ENCODE measurements at regions not wholly inside any gene's neighbourhood (a gene's known extent, or its start where the extent isn't known, plus 50 kb on each side); places are given as distances from the start of the nearest gene placed in this dataset.

DNA sequence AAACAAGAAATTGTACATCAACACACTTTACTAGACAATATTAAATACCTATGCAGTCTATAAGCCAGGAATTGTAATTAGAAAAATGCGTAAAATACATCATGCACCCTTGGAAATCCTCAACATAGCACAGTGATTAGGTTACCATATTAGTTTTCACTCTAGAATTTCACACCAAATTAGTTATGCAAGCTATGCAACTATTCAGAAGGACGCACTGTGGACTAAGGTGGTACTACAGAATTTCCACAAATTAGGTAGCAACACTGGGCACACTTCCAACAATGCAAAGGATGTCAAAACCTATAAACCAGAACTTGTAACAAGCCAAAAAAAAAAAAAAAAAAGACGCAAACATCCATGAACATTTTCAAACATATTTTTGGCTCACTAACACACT is 71.1 kb upstream of the ZCCHC13 start:
- Histone ChIP-seq H3K9me3 (ENCODE audit: control insufficient read depth, low read depth, low read length) (no peaks in the 10 kb centered on the region), H3K4ac (ENCODE audit: low read depth, low read length) (no peak overlapping the region), H2AFZ (ENCODE audit: low read length) (no peak overlapping the region), H4K8ac (replicated peaks; ENCODE audit: insufficient read length, low read depth, low read length) (no peak overlapping the region), H2BK120ac (ENCODE audit: low read depth, low read length, poor library complexity, severe bottlenecking) (no peak overlapping the region), H3K23ac (ENCODE audit: insufficient read length, low read depth, low read length) (no peak overlapping the region), H3K4me1 (ENCODE audit: insufficient read depth, low read length) (no peaks in the 10 kb centered on the region), H3K27me3 (ENCODE audit: insufficient read depth, low read length) (no peaks in the 10 kb centered on the region), H3K79me2 (ENCODE audit: insufficient read depth, low read length) (no peaks in the 10 kb centered on the region), H3K56ac (ENCODE audit: insufficient read length, low read depth, low read length) (no peak overlapping the region), H3K27ac (ENCODE audit: insufficient read length, low read depth, low read length) (no peak overlapping the region), H3K23me2 (ENCODE audit: insufficient read length, low read depth, low read length, poor library complexity, severe bottlenecking) (no peaks in the 10 kb centered on the region), H3K9ac (ENCODE audit: extremely low read depth, insufficient read length, low read length) (no peak overlapping the region), H4K5ac (ENCODE audit: insufficient read length, low read depth, low read length) (no peak overlapping the region), H2BK5ac (ENCODE audit: insufficient read length, low read length) (no peak overlapping the region), H4K20me1 (ENCODE audit: control insufficient read depth, insufficient read depth, insufficient read length) (no peaks in the 10 kb centered on the region), H2BK15ac (ENCODE audit: low read depth, low read length) (no peak overlapping the region), H3K4me2 (ENCODE audit: insufficient read depth, insufficient read length, low read length) (no peak overlapping the region), H2BK20ac (ENCODE audit: low read depth, low read length, poor library complexity, severe bottlenecking) (no peak overlapping the region), H2AK5ac (ENCODE audit: insufficient read length, low read length) (no peak overlapping the region), H3K14ac (ENCODE audit: insufficient read depth, low read length) (no peak overlapping the region), H3K18ac (ENCODE audit: insufficient read length, low read depth, low read length) (no peak overlapping the region), H3T11ph (ENCODE audit: low read length) (no peak overlapping the region), H2BK12ac (ENCODE audit: insufficient read length, low read depth, low read length) (no peak overlapping the region), H3K79me1 (ENCODE audit: insufficient read depth, low read depth, low read length, poor library complexity, severe bottlenecking) (no peaks in the 10 kb centered on the region), H4K91ac (ENCODE audit: insufficient read length, low read depth, low read length) (no peak overlapping the region)
- H3K4me1 Mint-ChIP-seq: peaks cover 9 to 13% of the 10 kb centered on the region in 2 experiments; a peak in 3 of 4 replicates
- H3K36me3 Mint-ChIP-seq (ENCODE audit: insufficient read depth in 1 of 3, low read depth in 3 of 3): peaks cover 6 to 9% (median 7%) of the 10 kb centered on the region in 3 experiments; a peak in 5 of 7 replicates
- no peak overlapping the region for H3K27ac Mint-ChIP-seq
- peaks cover 0 to 2% of the 10 kb centered on the region in 2 experiments; a peak in 1 of 5 replicates for H3K9me3 Mint-ChIP-seq
- TF ChIP-seq, protein P1, sequence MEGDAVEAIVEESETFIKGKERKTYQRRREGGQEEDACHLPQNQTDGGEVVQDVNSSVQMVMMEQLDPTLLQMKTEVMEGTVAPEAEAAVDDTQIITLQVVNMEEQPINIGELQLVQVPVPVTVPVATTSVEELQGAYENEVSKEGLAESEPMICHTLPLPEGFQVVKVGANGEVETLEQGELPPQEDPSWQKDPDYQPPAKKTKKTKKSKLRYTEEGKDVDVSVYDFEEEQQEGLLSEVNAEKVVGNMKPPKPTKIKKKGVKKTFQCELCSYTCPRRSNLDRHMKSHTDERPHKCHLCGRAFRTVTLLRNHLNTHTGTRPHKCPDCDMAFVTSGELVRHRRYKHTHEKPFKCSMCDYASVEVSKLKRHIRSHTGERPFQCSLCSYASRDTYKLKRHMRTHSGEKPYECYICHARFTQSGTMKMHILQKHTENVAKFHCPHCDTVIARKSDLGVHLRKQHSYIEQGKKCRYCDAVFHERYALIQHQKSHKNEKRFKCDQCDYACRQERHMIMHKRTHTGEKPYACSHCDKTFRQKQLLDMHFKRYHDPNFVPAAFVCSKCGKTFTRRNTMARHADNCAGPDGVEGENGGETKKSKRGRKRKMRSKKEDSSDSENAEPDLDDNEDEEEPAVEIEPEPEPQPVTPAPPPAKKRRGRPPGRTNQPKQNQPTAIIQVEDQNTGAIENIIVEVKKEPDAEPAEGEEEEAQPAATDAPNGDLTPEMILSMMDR (conservative IDR thresholded peaks at IDR 0.05): peak; percentile 48
- no peaks in the 10 kb centered on the region; the same call in 1 of the 2 replicates for H3K27me3 Mint-ChIP-seq (ENCODE audit: low read depth)
- no peak overlapping the region for H3K4me3 Mint-ChIP-seq
- no peak for DNase-seq
- WGBS (ENCODE audit: extremely low coverage, insufficient read length, low lambda C conversion rate): no CpG with 5 or more reads among the region's 3 CpGs

Data from H9 (cell line).